HG02981 (cell line): ENCODE measurements at regions not wholly inside any gene's neighbourhood (a gene's known extent, or its start where the extent isn't known, plus 50 kb on each side); places are given as distances from the start of the nearest gene placed in this dataset.
A peak's percentile ranks its signal among the peaks of the same experiment; 100 is the strongest.

ENCODE experiments used
- ATAC-seq: cut with Tn5 transposase; IDR thresholded peaks from one replicate; pipeline ENCODE4 v1.9.1; 2021; ENCODE audit warnings: mild to moderate bottlenecking, moderate library complexity; ENCODE audit not compliant: unreplicated experiment

DNA sequence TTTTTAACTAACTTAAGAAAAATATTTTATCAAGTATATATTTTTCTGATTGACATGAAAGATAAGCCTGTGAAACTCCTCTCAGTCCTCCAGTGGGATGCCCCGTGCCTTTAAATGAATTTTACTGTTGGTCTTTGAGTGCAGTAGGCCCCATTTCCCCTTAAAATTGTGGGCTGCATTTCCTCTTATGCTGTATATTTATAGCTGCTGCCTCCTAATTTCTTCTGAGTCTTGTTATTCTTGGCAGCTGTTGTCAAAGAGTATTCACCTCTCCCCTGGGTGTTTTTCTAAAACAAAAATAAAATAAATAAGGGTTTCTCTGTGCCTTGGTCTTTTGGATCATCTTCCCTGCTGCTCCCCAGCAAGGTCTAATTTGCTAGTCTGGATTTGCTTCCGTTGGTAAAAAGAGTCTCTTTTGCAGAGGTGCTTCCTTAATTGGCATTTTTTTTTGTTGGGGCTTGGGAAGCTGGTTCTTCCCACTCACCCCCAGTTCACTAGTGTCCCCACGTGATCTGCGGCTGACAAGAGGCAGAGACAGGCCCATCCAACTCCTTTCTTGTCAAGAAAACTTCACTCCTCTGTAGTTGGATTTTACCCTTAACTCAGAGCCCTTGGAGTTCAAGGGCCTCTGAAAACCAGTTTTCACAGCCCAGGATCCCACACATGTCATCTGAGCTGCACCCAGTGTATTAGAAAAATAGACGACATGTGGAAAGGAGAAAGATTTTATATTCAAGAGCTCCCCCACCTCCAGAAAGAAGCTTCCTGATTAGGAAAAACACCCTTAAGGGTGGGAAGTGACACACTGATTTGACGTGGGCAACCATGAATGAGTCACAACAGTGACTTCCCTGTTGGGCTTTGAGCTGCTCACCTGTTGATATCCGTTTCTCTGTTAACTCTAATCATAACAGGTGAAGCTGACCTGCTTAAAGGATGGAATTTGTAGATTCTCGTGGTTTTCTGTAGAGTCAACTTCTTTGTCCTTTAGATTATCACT is 431.5 kb downstream of the DCDC2C start:
- ATAC-seq, result no peak

DNA sequence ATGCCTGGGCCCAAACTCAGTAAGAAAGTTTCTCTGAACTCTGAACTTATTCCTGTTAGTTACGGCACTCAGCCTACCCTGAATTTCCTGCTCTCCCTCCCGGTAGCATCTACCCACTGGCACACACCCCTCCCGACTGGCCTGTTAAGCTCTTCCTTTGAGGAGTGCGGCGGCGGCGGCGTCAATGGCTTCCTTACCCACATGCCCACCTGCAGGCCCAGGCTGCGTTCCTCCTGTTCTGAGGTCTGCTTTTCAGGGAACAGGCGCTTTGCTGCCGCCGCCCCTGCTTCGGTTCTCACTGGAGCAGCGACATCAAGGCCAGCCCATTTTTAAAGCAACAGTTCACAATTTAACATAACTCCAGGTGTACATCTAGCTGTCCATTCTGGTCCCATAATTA is 432.4 kb downstream of the DCDC2C start:
- ATAC-seq, result no peak

DNA sequence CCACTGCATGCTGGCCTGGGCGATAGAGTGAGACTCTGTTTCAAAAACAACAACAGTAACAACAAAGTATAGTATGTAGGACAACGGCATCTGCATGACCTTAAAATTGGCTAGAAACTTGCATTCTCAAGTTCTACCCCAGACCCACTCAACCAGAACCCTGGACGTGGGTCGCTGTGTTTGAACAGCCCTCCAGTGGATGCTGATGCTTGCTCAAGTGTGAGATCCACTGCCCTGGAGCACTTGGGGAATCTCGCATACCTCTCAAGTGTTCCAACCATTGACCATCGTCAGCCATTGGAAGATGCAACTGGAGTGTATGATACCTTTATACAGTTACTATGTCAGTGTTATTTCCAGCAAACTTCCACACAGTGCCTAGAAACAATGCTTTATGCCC is 435.9 kb downstream of the DCDC2C start:
- ATAC-seq, result no peak

- no peak for ATAC-seq
These were observed 436.4 kb downstream of the DCDC2C start for GRCh38 chr2:4139731-4140130.

DNA sequence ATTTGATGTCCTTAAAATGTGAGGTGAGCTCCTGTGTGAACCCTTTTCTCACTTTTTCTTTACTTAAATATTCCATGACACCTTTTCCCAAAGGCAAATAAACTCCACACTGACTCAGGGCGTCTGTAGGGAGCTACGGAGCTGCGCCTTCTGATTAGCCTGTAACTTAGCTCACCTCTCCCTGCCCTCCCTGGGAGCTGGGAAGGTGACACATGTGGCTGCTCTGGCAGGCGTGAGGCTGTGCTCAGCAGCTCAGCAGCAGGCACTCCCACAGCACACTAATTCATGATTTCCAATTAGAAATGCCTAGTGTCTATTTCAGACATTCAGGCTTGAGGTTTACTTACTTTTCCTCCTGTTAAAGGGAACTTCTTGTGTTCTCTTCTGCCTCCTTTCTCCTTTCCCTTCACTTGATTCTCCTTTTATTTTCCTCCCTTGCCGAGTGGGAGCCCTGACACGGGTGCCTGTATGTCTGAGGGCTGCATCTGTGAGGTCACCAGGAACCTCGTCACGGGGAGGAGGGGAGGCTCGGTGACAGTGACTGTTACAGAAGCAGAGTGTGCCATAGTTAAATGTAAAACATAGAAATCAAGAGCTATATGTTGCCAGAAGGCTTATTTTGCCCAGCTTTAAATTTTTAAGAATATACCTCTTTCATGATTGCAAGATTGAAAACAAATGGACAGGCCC is 437.1 kb downstream of the DCDC2C start:
- no peak for ATAC-seq

DNA sequence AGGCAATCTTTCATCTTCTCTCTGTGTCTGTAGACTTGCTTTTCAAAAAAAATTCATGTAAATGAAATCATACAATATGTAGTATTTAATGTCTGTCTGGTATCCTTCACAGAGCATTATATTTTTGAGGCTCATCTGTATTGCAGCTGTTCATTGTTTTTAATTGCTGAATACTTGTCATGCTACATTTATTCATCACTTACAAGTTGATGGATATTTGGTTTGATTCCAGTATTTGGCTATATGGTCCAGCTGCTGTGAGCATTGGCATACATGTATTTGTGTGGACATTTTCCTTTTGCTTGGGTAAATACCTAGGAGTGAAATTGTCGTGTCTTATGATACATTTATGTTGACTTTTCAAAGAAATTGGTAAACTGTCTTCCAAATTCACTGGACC is 441.4 kb downstream of the DCDC2C start:
- ATAC-seq, result no peak

- ATAC-seq, result no peak
These were observed 448.1 kb downstream of the DCDC2C start for GRCh38 chr2:4151521-4151920.

DNA sequence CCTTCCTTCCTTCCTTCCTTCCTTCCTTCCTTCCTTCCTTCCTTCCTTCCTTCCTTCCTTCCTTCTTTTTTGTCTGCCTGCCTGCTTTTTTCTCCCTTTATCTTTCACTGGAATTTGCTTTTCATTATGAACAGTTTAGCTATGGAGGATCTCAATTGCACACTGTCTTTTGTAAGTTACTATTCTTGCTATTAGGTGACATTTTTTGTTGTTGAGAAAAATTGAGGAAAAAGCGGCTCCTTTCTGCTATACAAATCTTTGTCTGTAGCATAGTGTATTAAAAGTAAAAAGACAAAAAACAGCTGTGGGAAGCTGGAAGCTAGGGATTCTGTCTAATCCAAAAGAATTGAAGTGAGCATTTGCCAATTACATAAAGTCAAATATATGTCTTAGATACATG is 448.7 kb downstream of the DCDC2C start:
- ATAC-seq, result no peak

GRCh38 chr2:4168834-4169233 is 465.5 kb downstream of the DCDC2C start:
- ATAC-seq, result no peak

DNA sequence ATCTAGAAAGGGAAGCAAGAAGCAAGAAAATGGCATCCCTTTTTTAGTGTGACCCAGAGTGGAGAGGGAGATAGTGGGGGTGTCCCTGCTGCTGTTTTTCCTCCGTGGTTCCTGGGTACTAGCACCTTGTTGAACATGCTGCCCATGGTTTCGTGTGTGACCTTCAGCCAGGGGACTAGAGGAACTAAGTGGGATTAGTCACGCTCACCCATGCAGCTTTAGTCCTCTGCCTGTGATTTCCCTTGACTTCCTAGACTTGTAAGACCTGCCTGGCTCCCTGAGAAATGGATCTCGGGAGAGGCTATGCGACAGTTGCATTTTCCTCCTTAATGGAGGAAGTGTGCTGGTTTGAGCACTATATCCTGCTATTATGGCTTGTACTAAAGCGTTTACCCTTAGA is 471.4 kb downstream of the DCDC2C start:
- ATAC-seq, result no peak

DNA sequence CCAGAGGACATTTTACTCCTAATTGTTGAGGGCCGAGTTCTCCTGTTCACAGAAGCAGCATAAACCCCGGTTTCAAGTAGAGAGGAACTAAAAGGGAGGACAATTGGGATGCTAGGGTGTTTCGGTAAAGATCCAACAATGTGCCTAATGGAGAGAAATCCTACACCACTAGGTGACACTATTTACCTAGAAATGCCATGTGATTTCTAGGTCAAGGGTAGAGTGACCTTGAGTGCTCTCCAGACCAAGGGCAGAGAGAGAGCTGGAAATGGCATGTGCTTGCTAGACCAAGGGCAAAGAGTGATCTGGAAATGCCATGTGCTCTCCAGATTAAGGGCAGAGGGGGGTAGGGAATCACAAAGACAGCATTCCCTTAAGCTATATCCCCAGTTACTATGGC is 472.0 kb downstream of the DCDC2C start:
- no peak for ATAC-seq

GRCh38 chr2:4180631-4181030 is 477.3 kb downstream of the DCDC2C start:
- ATAC-seq, result no peak

DNA sequence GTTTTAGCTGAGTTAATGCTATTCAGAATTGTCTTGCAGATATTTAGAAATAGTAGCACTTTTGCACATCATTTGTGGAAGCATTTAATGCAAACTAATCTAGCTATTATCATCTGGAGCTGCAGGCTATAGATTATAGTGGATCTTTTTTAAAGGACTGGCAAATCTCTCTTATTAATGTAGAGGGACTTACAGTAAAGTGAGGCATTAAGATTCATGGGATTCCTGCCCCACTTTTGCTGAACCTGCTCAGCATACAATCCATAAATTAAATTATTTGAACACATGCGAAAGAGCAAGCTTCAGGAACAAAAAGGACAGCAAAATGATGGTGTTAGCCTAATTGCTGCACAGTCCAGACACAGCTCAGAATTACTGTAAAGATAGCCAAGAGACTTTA is 477.7 kb downstream of the DCDC2C start:
- ATAC-seq, result no peak

DNA sequence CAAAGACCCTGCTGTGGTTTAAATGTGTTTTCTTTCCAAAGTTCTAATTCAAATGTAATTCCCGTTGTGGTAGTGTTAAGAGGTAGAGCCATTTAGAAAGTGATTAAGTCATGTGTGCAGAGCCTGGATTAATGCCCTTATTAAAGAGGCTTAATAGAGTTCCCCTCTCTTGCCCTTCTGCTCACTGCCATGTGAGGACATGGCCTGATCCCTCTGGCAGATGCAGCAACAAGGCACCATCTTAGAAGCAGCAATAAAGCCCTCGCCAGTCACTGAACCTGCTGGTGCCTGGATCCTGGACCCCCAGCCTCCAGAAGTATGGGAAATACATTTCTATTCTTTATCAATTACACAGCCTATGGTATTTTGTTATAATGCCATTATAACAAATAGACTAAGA is 485.2 kb downstream of the DCDC2C start:
- no peak for ATAC-seq

- no peak for ATAC-seq
These were observed 487.2 kb downstream of the DCDC2C start for GRCh38 chr2:4190548-4190947.

DNA sequence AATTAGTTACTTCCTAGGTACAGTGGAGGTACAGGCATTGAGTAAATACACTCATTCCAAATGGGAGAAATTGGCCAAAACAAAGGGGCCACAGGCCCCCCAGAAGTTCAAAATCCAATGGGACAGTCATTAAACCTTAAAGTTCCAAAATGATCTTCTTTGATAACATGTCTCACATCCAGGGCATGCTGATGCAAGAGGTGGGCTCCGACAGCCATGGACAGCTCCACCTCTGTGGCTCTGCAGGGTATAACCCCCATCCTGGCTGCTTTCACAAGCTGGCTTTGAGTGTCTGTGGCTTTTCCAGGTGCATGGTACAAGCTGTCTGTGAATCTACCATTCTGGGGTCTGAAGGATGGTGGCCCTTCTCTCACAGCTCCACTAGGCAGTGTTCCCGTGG is 488.7 kb downstream of the DCDC2C start:
- no peak for ATAC-seq

DNA sequence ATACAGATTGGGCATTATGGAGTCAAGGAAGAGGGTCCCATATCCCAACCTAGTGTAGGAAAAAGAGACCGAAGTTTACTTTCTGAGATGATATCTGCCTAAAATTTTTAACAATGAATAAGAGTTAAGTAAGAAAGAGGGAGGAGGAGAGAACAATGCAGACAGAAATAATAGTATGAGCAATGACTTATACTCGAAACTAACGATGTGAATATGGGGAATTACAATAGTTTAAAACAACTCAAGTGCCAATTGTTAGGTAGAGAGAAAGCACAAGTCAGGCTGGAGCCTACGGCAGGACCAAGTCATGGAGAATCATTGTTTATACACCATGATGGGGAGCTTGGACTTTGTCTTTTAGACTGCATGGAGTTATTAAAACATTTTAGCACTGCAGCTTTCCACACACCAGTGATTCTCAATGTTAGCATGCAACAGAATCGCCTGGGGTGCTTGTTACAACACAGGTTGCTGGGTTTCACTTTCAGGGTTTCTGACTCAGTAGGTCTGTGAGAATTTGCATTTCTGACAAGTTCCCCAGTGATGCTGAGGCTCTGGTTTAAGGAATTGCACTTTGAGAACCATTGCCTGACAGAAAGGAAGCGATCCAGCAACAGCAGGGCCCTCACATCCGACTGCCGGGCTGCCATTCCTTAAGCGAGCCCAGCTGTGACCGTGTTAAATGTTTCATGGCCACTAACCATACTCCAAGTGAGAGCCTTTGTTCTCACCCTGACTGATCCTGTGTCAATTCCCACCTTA is 511.2 kb downstream of the DCDC2C start:
- ATAC-seq, result peak; percentile 54

DNA sequence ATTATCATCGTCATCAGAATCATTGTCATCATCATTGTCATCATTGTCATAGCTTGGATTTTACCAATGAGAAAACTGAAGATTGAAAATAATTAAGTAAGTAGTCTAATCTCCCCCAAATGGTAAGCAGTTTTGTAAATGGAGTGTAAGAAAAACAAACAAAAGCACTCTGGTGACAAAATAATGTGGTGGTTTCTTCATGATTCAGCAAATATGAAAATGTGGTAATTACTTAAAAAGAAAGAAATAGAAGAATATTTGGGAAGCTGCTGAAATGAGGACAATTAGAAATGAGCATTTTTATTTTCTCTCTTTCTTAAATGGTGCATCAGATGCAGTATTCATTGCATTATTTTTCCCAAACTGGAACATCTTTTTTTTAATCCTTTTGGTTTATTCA is 514.4 kb downstream of the DCDC2C start:
- no peak for ATAC-seq

DNA sequence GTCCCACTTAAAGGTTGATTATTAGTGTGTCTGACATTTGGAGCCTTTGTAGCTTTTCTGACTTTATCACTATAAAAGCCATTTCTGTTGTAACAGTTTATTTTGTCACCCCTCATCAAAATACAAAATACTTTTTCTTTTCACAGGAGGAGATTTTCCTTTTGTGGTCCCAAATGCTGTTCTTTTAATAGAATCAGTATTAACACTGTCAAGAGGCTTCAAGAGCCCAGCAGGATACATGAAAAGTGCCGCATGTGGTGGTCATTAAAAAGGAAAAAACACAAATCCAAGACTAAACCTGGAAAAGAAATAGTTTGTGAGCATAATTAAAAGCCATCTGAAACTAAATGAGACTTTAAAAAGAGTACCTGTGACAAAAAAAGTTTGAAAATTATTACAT is 515.7 kb downstream of the DCDC2C start:
- ATAC-seq, result no peak

- no peak for ATAC-seq
These were observed 516.2 kb downstream of the DCDC2C start for GRCh38 chr2:4219571-4219970.

- ATAC-seq, result no peak
These were observed 518.1 kb downstream of the DCDC2C start for GRCh38 chr2:4221434-4221833.
